ENCODE measurements at regions not wholly inside any gene's neighbourhood (a gene's known extent, or its start where the extent isn't known, plus 50 kb on each side); places are given as distances from the start of the nearest gene placed in this dataset.

DNA sequence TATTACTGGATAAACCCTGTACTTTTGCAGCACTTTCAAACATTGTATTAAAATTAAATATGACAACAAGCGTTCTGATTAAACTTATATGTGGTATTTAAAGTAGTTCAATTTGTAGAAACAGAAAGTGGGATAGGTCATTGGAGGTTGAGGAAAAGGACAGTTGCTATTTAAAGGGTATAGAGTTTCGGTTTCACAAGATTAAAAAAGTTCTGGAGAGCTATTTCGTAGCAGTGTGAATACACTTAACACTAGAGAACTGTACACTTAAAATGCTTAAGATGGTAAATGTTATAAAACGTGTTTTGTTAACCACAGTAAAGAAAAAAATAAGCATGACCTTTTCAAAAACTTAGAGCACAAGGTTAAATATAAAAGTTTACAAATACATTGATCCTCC, 382.1 kb downstream of the BRINP1 start:
- no peak for DNase-seq

DNA sequence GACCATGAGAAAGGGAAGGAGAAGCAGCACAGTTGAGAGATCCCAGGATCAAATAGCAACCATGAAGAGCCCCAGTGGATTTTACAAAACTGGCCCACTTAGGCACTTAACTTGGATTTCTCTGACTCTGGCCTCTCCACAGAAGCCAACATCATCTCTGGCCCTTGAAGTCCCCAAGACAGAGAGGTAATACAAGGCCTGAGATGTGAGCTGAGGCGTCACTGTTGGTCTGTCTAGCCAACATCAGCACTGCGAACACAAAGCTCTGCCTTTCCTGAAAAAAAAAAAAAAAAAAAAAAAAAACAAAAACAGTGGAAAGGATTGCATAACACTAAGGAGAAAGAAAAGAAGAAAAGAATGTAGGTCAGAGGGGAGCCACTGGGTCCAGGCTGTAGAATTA, 378.3 kb downstream of the BRINP1 start:
- no peak for DNase-seq

DNA sequence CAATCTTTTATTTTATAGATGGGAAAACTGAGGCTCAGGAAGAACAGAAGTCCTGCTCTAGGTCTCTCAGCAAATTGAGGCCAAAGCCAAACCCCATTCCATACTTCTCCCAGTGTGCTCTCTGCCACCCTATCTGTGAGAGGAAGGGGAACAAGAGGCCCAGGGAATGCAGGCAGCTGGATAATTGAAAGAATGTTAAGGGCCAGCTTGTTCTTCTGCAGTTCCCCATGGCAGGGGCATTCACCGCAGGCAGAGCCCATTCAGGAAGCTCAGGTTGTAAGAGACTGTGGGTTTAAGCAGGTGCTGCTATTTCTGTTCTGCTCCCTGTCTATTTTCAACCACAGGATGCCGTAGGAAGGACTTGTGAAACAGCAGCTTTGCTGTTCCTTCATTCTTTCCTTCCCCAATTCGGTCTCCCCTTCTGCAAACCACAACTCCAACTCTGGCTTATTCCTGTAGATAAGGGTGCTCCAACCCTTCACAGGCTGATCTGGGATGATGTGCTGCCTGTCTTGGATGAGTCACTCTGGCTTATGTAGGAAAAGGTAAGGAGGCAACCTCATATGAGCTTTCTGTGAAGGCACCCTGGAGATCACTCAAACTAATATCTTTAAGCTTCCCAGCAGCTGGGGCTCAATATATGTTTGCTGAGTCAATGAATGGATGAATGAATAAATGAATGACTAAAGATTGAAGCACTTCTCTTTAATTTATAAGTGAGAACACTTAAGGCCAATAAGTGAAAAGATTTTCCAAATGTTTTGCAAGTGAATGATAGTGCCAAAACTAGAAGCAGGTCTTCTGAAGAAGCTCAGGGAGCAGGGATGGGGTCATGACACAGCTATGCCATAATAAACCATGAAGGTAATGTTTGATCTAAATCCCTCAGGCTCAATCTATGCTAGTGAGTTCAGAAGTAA, 377.6 kb downstream of the BRINP1 start:
- no peak for DNase-seq

- no peak for DNase-seq
Observed at GRCh38 chr9:118992813-118993794, 376.1 kb downstream of the BRINP1 start.

DNA sequence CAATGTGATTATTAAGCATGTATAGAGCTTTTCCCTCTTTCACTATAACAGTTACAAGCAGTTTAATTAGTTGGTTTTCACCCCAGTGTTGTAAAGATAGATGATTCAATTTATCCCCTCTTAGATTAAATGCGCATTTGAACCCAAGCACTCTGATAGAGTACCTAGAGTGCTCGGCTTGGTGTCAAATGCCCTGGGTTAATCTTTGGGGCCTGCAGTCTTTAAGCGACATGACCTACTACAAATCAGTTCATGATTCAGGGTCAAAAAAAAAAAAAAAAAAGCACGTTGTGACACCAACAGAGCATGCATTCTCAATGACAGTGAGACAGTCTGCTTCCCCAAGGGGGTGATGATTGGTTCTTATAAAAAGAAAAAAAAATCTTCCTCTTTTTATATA, 375.3 kb downstream of the BRINP1 start:
- DNase-seq, result no peak

DNA sequence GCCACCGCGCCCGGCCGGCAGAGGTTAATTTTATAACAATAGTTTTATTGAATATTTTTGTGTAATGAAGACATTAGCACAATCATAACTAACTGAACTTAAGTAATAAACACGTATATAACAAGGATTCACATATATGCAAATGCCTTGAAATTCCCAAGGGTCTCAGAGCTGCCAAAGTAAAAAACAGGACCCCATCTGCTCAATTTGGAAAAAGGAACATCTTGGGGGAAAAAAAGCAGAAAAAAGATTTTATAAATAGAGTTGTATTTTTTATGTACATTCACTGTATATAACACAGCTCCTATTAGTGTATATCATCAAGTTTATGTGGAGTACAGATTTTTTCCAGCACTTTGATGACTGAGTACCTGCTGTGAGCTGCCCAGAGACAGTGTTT, 366.7 kb downstream of the BRINP1 start:
- DNase-seq, result no peak

- DNase-seq, result no peak
Observed at GRCh38 chr9:119003201-119003611, 366.0 kb downstream of the BRINP1 start.

DNA sequence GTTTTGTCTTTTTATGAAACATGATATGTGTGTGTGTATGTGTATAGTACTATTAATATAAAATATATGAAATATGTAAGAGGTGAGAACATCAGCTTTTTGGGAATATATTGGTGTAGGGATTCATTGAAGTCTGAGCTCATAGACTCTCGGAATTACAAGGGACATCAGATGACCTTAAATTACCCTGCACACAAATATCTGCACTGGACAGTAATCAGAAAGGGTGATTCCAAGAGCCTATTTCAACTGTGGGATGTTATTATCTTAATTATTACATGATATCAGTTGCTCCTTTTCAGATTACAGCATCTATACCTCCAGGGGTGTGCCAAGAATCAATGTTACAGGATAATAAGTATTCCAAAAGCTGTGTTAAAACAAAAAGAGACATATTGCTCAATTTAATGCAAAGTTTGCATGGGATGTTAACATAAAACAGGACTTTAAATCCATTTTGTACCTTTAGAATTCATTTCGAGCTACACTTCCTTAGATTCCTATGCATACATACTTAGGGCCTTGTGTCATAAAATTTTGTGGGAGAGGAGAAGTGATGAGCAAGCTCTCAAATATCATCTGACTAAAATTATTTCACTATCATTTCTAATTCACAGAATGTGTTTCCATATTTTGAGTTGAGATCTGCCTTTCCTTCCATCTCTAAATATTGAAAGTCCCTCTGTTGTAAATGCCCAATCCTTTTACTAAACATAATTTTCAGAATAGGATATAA, 365.2 kb downstream of the BRINP1 start:
- no peak for DNase-seq

- no peak for DNase-seq
Observed at GRCh38 chr9:119004618-119004990, 364.6 kb downstream of the BRINP1 start.

DNA sequence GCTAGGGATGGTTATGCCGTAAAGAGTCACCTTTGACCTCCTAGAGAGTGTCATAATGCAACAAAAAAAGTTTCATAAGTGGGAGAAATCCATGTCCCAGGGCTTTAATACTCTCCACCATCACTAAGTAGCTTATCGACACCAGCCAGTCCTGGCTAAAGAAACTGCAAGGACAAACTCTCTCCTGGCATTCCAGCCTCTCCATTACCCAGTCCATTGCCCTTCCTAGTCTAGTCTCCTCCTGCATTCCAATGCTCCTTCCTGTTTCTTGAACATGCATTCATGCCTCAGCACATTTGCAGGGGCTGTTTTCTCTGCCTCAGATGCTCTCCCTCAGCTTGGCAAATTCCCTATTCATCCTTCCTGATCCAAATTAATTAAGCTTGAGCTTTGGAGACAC, 364.1 kb downstream of the BRINP1 start:
- DNase-seq, result no peak

- DNase-seq, result no peak
Observed at GRCh38 chr9:119009249-119009648, 360.0 kb downstream of the BRINP1 start.

- no peak for DNase-seq
Observed at GRCh38 chr9:119020284-119020683, 349.0 kb downstream of the BRINP1 start.

- DNase-seq, result no peak
Observed at GRCh38 chr9:119020730-119021333, 348.4 kb downstream of the BRINP1 start.

DNA sequence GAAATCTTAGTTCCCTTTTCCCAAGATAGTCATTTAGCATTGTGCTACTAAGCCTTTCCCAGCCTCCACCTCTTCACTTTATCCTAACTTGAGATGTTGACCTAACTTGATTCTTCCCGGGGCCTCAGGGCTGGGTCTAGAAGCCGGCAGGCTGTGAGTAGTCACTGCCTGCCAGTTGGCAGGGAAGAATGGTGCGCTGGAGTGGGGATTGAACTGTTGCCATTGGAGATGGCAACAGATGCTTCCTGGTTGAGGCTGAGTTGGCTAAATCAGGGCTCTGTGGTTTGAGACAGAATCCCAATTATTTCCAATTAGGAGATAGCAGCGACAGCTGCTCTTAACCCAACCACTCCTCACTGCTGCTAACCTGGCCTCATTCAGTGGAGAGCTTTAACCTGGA, 343.1 kb downstream of the BRINP1 start:
- DNase-seq, result no peak

GRCh38 chr9:119027901-119028699, 341.1 kb downstream of the BRINP1 start:
- no peak for DNase-seq

- no peak for DNase-seq
Observed at GRCh38 chr9:119029886-119030285, 339.3 kb downstream of the BRINP1 start.

DNA sequence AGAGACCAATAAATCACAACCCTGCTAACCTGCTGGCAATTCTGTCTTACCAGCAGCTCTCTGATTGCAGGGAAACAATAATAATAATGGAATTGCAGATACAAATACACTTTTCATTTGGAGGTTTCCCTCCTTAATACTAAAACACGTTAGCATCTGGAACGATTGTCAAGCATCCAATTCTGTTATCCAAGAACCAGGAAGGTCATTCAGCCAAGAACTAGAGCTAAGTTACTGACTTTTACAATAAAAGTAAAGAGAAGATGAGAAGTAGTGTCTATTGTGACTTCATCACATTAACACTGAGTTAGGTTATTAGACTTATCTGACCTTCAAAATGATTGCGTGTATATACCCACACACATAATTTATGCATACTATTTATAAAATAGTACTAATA, 335.6 kb downstream of the BRINP1 start:
- no peak for DNase-seq

GRCh38 chr9:119036969-119037368, 332.3 kb downstream of the BRINP1 start:
- DNase-seq, result no peak

- no peak for DNase-seq
Observed at GRCh38 chr9:119043996-119044395, 325.2 kb downstream of the BRINP1 start.

- no peak for DNase-seq
Observed at GRCh38 chr9:119044806-119045205, 324.4 kb downstream of the BRINP1 start.

- DNase-seq, result no peak
Observed at GRCh38 chr9:119047513-119048307, 321.5 kb downstream of the BRINP1 start.

All from stimulated activated CD4-positive, alpha-beta T cell treated with anti-CD3 and anti-CD28 coated beads, Interleukin-15, amount 100 ng/mL, for 24 hours (primary cell).